ENCODE measurements at regions not wholly inside any gene's neighbourhood (a gene's known extent, or its start where the extent isn't known, plus 50 kb on each side); places are given as distances from the start of the nearest gene placed in this dataset.

GRCh38 chr3:153894857-153895256 is 226.3 kb upstream of the ARHGEF26 start:
- no peak for DNase-seq
- TF ChIP-seq CTCF (IDR thresholded peaks at IDR 0.05), result no peak
- ATAC-seq (ENCODE audit: low read depth), result no peak
- H3K27me3 Mint-ChIP-seq, result no peaks in the 10 kb centered on the region
- H3K4me1 Mint-ChIP-seq, result no peaks in the 10 kb centered on the region
- no peak overlapping the region for H3K4me3 Mint-ChIP-seq
- CTCF ChIA-PET, result no interaction called here
- H3K27ac Mint-ChIP-seq, result no peak overlapping the region
- no peaks in the 10 kb centered on the region for H3K36me3 Mint-ChIP-seq (ENCODE audit: low read depth)
- intact Hi-C loops (cut with micrococcal nuclease), result no loop called here
- POLR2A ChIA-PET, result no interaction called here
- no peaks in the 10 kb centered on the region for H3K9me3 Mint-ChIP-seq

- Mint-ChIP-seq H3K36me3 (ENCODE audit: low read depth) (no peaks in the 10 kb centered on the region), H3K27me3 (no peaks in the 10 kb centered on the region), H3K9me3 (no peaks in the 10 kb centered on the region), H3K27ac (no peak overlapping the region), H3K4me3 (no peak overlapping the region), H3K4me1 (no peaks in the 10 kb centered on the region)
- no peak for ATAC-seq (ENCODE audit: low read depth)
- no peak for DNase-seq
- ChIA-PET POLR2A (no interaction called here), CTCF (no interaction called here)
- intact Hi-C loops (cut with micrococcal nuclease), result no loop called here
- TF ChIP-seq CTCF (IDR thresholded peaks at IDR 0.05), result no peak
These were observed 225.0 kb upstream of the ARHGEF26 start for GRCh38 chr3:153896197-153896596.

GRCh38 chr3:153897025-153897723 is 224.0 kb upstream of the ARHGEF26 start:
- Mint-ChIP-seq H3K27me3 (no peaks in the 10 kb centered on the region), H3K9me3 (no peaks in the 10 kb centered on the region), H3K36me3 (ENCODE audit: low read depth) (no peaks in the 10 kb centered on the region), H3K4me1 (no peaks in the 10 kb centered on the region), H3K4me3 (no peak overlapping the region), H3K27ac (no peak overlapping the region)
- no peak for DNase-seq
- ChIA-PET CTCF (no interaction called here), POLR2A (no interaction called here)
- TF ChIP-seq CTCF (IDR thresholded peaks at IDR 0.05), result no peak
- intact Hi-C loops (cut with micrococcal nuclease), result no loop called here
- no peak for ATAC-seq (ENCODE audit: low read depth)

- H3K9me3 Mint-ChIP-seq, result no peaks in the 10 kb centered on the region
- no peaks in the 10 kb centered on the region for H3K27me3 Mint-ChIP-seq
- DNase-seq, result no peak
- intact Hi-C loops (cut with micrococcal nuclease), result no loop called here
- TF ChIP-seq CTCF (IDR thresholded peaks at IDR 0.05), result no peak
- no peaks in the 10 kb centered on the region for H3K4me1 Mint-ChIP-seq
- no peak for ATAC-seq (ENCODE audit: low read depth)
- POLR2A ChIA-PET, result no interaction called here
- no peak overlapping the region for H3K27ac Mint-ChIP-seq
- CTCF ChIA-PET, result no interaction called here
- no peaks in the 10 kb centered on the region for H3K36me3 Mint-ChIP-seq (ENCODE audit: low read depth)
- H3K4me3 Mint-ChIP-seq, result no peak overlapping the region
These were observed 223.3 kb upstream of the ARHGEF26 start for GRCh38 chr3:153897842-153898241.

GRCh38 chr3:153901152-153901551 is 220.0 kb upstream of the ARHGEF26 start:
- Mint-ChIP-seq H3K4me3 (no peak overlapping the region), H3K36me3 (ENCODE audit: low read depth) (no peaks in the 10 kb centered on the region), H3K9me3 (peaks cover 5% of the 10 kb centered on the region), H3K27ac (no peak overlapping the region), H3K4me1 (no peaks in the 10 kb centered on the region), H3K27me3 (no peaks in the 10 kb centered on the region)
- intact Hi-C loops (cut with micrococcal nuclease), result no loop called here
- POLR2A ChIA-PET, result no interaction called here
- no peak for TF ChIP-seq CTCF (IDR thresholded peaks at IDR 0.05)
- DNase-seq (no peak), ATAC-seq (ENCODE audit: low read depth) (no peak)
- CTCF ChIA-PET, result no interaction called here
